NCI-H82 treated with DMSO at 0.1 percent for 48 hours (cell line): ENCODE measurements at regions not wholly inside any gene's neighbourhood (a gene's known extent, or its start where the extent isn't known, plus 50 kb on each side); places are given as distances from the start of the nearest gene placed in this dataset.

Experiments used
- DNase-seq: peaks from one replicate; lab custom pipeline; 2025; ENCODE audit not compliant: unreplicated experiment; lab: John Stamatoyannopoulos, UW

DNA sequence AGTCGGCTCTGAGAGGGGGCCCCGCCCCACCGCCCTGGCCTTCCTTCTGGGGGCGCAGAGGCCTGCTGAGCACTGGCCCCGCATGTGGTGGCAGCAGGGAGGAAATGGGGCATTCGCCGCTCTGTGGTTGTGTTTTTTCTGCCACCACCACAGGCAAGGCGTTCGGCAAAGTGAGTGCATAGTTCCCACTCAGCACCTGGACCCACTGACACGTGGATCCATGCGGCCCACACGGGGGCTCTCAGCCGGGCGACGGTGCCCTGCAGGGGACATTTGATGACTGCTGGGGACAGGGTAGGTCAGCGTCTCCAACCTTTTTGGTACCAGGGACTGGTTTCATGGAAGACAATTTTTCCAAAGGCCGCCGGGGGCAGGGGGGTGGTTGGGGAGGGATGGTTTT is 70.9 kb downstream of the ENGASE start:
- no peak for DNase-seq

DNA sequence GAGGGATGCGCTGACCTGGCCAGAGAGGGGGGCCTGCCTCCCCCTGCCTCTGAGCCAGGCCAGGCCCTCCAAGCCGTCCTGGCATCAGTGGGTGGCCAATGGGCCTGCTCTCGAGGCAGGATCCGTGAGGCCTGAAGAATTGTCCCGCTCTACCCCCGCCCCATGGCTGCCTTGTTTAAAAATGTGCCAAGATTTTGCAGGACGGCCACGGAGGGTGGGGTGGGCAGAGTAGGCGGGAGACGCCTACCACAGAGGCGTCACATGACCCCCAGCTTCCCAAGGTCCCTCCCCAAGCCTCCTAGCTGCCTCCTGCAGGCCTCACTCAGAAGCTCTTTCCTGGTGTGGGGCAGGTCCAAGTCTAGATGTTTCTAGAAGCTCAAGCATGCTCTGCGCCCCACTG is 69.5 kb downstream of the ENGASE start:
- DNase-seq, result no peak

DNA sequence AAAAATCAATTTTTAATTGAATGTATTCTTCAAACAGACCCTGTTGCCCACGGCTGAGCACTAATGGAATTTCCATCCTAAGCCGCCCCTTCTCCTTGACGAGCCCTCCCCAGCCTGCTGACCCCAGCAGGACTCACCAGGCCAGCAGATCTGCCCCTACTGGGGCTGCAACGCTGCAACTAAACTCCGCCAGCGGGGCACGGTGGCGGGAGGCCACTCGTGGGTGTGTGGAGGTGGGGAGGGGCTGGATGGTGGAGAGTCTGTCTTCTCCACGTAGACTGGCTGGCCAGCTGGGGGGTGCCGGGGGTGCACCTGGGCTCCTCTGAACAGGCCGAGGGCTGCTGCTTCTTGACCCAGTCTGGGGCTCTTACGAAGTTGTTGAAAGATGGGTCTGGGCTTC is 67.8 kb downstream of the ENGASE start:
- no peak for DNase-seq

DNA sequence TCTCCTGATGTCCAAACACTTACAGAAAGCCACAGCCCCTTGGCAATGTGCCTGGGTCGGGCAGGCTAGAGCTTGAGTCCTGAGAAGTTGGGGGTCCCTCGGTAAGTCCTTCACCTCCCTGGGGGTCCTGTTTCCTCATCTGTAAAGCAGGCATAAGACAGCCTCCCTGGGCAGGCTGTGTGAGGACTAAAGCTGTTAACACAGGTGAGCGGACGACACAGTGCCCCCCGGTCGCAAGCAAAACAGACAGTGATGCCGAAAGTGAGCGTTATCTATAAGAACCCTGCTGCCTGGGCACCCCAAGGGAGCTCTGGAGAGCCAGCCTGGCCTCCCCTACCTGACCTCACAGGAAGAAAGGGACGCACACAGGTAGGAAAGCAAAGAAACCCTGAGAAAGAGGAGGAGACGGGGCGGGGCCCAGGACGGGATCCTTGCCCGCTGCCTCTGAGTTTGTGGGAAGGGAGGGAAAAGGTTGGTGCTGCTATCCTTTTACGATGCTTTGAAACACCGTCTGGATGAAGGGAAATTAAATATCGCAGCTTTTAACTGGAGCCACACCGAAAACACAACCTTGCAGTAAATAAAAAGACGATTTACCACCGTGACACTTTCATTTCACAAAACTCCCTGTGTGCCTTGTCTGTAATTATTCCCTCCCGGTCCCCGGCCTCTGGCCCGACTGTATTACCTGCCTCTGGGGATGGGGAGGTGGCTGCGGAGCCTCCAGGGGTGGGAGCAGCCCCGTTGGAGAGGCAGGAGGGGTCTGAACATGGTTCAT is 67.1 kb downstream of the ENGASE start:
- no peak for DNase-seq

DNA sequence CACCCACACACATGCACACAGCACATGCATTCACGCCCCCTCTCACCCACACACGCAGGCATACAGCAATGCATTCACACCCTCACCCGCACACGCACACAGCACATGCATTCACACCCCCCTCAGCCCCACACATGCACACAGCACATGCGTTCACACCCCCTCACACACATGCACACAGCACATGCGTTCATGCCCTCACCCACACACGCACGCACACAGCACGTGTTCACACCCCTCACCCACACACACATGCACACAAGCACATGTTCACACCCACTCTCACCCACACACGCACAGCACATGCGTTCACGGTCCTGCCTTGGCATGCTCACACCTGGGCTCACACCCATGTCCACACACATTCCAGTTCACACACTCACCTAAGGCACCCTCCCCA is 64.2 kb downstream of the ENGASE start:
- DNase-seq, result no peak

DNA sequence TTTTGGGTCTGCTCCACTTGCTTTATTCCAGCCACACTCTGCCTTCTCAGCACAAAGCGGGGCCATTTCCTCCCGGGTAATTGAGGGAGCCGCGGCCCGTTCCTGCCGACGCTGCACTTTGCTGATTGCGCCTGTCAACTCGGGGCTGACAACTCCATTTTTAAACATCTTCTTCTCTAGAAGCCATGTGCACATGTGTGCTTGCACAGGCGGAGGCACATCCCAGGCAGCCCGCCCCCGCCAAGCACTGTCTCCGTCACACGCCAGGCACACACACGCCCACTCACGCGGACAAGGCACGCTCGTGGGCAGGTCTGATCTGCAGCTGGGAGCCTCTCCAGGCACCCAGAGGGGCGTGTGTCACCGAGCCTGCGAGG is 63.2 kb downstream of the ENGASE start:
- no peak for DNase-seq

DNA sequence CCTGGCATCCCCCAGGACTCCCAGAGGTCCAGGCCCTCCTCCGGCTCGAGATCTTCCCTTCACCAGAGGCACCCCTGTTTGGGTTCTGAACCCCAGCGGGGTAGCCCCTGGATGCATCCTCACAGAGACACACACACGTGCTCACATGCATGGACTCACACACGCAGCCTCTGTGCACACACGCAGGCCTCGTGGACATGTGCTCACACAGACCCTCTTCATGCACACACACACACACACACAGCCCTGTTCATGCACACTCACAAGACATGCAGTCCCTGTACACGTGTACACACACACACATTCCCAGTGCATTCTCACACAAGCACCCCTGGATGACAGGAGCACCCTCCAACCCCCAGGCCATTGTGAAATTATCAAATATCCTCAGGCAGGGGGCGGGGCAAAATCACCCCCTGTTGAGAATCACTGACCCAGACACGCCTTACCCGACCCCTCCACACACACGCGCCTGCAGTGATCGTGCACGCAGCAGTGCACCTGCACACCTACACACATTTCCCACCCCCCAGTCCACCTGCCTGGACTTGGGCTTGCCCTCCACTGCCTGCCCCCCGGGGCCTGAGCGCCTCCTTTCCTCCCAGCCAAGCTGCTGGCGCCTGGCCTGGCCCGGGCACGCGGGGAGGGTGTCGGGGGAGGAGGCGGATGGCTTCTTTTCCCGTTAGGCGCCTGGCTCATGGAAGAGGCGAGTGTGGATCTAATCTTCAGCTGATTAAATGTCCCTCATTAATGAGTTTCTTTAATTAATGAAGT is 62.6 kb downstream of the ENGASE start:
- DNase-seq, result no peak

DNA sequence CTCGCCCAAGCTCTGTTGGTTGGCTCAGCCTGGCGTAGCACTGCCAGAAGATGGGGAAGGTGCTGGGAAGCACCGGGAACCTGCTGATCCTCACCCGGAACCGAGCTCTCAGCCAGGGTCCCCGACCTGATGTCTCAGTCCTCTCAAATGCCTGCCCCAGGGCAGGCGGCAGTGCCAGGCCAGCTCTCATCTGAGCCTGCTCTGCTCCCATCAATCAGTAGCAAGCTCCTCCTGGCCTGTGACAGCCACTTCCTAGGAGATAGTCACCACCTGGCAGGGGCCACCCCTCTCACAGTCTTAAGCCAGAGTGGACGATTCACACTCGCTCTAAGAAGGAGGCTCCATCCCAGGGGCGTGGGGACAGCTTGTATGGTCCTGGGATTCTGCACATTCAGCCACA is 62.0 kb downstream of the ENGASE start:
- no peak for DNase-seq
